ENCODE measurements at regions not wholly inside any gene's neighbourhood (a gene's known extent, or its start where the extent isn't known, plus 50 kb on each side); places are given as distances from the start of the nearest gene placed in this dataset.

DNA sequence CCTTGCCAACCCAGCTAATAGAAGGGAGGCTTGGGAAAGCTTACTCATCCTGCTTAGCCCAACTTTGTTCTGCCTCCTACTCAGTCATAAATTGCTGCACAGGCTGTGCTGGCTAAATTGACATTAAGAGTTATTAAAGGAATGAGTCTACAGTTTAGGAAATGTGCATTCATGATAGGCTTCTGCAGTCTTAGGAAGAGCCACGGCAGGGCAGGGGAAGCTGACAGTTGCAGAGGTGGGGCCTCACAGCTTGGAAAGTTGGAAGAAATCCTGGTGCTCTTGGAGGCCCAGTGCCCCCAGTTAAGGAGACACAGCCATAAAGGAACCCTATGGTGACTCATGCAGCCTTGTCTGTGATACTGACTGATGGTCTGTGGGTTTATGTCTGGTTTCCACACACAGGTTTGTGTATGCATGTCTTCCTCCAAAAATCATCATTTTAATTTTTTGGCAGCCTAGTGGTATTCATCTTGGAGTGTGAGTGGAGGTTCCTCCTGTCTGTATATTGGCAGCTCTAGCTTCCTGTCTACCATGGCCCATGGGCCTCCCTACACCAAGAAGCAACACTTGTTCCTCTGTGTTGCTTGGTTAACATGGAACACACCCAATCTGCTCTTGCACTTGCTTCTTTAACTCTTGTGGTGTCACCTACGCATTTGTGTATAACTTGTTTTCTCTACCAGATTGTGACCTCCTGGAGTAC lies 135.0 kb upstream of the KL start:
- TF ChIP-seq, protein P1, sequence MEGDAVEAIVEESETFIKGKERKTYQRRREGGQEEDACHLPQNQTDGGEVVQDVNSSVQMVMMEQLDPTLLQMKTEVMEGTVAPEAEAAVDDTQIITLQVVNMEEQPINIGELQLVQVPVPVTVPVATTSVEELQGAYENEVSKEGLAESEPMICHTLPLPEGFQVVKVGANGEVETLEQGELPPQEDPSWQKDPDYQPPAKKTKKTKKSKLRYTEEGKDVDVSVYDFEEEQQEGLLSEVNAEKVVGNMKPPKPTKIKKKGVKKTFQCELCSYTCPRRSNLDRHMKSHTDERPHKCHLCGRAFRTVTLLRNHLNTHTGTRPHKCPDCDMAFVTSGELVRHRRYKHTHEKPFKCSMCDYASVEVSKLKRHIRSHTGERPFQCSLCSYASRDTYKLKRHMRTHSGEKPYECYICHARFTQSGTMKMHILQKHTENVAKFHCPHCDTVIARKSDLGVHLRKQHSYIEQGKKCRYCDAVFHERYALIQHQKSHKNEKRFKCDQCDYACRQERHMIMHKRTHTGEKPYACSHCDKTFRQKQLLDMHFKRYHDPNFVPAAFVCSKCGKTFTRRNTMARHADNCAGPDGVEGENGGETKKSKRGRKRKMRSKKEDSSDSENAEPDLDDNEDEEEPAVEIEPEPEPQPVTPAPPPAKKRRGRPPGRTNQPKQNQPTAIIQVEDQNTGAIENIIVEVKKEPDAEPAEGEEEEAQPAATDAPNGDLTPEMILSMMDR (IDR thresholded peaks at IDR 0.05; ENCODE audit: extremely low read depth, low read depth, low read length) = no peak
- Histone ChIP-seq H3K9me3 (ENCODE audit: low read depth, low read length) (no peaks in the 10 kb centered on the region), H3K27ac (ENCODE audit: low read depth, low read length) (no peak overlapping the region), H4K20me1 (ENCODE audit: insufficient read depth, low read length) (no peaks in the 10 kb centered on the region), H3K79me2 (ENCODE audit: insufficient read depth, low read length) (no peaks in the 10 kb centered on the region), H3K4me3 (ENCODE audit: insufficient read depth, low read length) (no peak overlapping the region), H3K4me2 (ENCODE audit: insufficient read depth, low read length) (peak overlapping the region; percentile 25), H3K4me1 (ENCODE audit: insufficient read depth, low read length) (peaks cover 12% of the 10 kb centered on the region), H3K27me3 (ENCODE audit: insufficient read depth, low read length) (no peaks in the 10 kb centered on the region), H2AFZ (ENCODE audit: low read length) (peak overlapping the region; percentile 57), H3K36me3 (ENCODE audit: insufficient read depth, low read length) (no peaks in the 10 kb centered on the region)
- DNase-seq (ENCODE audit: insufficient read length, low spot score, missing footprints) = peak; percentile 60

DNA sequence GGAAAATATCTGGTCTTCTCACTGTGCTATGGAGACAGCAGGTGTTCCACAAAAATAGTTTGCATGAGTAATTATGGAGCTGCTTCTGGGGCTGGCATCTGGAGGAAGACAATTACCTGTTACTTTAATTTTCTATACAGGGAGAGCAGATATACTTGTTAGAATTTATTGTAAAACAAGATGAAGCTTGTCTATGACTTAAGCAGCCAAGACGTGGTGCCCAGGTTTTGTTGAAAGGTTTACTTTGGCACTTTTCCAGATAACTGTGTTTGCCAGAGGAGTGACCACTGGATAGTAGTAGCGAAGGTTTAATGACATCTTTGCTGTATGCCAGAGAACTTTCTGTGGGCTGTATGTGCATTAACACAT lies 134.5 kb upstream of the KL start:
- H3K36me3 ChIP-seq (ENCODE audit: insufficient read depth, low read length) = no peaks in the 10 kb centered on the region
- no peaks in the 10 kb centered on the region for H3K27me3 ChIP-seq (ENCODE audit: insufficient read depth, low read length)
- no peaks in the 10 kb centered on the region for H3K79me2 ChIP-seq (ENCODE audit: insufficient read depth, low read length)
- H3K4me3 ChIP-seq (ENCODE audit: insufficient read depth, low read length) = no peak overlapping the region
- TF ChIP-seq, protein P1 (IDR thresholded peaks at IDR 0.05; ENCODE audit: extremely low read depth, low read depth, low read length) = no peak
- peaks cover 12% of the 10 kb centered on the region for H3K4me1 ChIP-seq (ENCODE audit: insufficient read depth, low read length)
- H2AFZ ChIP-seq (ENCODE audit: low read length) = no peak overlapping the region
- no peak for DNase-seq (ENCODE audit: insufficient read length, low spot score, missing footprints)
- H4K20me1 ChIP-seq (ENCODE audit: insufficient read depth, low read length) = no peaks in the 10 kb centered on the region
- no peak overlapping the region for H3K4me2 ChIP-seq (ENCODE audit: insufficient read depth, low read length)
- no peaks in the 10 kb centered on the region for H3K9me3 ChIP-seq (ENCODE audit: low read depth, low read length)
- no peak overlapping the region for H3K27ac ChIP-seq (ENCODE audit: low read depth, low read length)

DNA sequence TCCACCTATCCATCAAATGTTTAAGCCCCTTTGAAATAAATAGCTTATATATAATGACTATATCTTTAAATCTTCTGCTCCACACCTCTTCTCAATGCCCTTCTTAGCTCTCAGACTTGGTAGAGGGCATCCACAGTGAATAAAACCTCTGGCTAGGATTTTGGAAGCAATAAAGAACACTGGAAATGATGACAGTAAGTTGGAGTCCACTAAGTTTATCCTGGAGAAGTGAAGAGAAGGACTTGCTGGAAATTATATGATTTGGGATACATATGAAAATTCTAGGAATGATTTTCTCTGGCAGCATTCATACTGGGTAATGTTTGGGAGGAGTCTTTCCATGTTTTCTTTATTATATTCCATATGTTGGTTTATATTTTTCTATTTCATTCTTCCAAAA lies 133.5 kb upstream of the KL start:
- no peak for DNase-seq (ENCODE audit: insufficient read length, low spot score, missing footprints)
- no peak overlapping the region for H2AFZ ChIP-seq (ENCODE audit: low read length)
- no peaks in the 10 kb centered on the region for H3K9me3 ChIP-seq (ENCODE audit: low read depth, low read length)
- TF ChIP-seq, protein P1 (IDR thresholded peaks at IDR 0.05; ENCODE audit: extremely low read depth, low read depth, low read length) = no peak
- H3K27ac ChIP-seq (ENCODE audit: low read depth, low read length) = no peak overlapping the region
- no peak overlapping the region for H3K4me3 ChIP-seq (ENCODE audit: insufficient read depth, low read length)
- no peaks in the 10 kb centered on the region for H3K27me3 ChIP-seq (ENCODE audit: insufficient read depth, low read length)
- H3K4me2 ChIP-seq (ENCODE audit: insufficient read depth, low read length) = no peak overlapping the region
- H3K79me2 ChIP-seq (ENCODE audit: insufficient read depth, low read length) = no peaks in the 10 kb centered on the region
- peaks cover 12% of the 10 kb centered on the region for H3K4me1 ChIP-seq (ENCODE audit: insufficient read depth, low read length)
- H3K36me3 ChIP-seq (ENCODE audit: insufficient read depth, low read length) = no peaks in the 10 kb centered on the region
- no peaks in the 10 kb centered on the region for H4K20me1 ChIP-seq (ENCODE audit: insufficient read depth, low read length)

DNA sequence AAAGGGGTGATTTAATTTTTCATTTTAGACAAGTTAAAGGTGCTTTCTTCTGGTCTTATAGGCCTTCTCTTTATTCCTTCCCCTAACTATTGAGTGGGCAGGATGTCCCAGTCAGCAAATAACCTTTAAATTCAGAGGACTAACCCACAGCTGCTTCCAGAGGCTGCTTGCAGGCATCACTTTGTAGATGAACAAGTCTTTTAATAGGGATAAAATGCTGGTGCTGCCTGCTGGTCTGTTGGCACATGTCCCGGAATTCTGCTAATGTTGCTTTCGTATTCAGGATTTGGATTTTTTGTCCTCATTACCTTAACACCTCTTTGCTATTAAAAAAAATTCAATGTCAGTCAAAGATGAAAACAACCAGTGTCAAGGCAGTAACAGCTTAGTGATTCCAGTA lies 132.7 kb upstream of the KL start:
- Histone ChIP-seq H3K4me3 (ENCODE audit: insufficient read depth, low read length) (no peak overlapping the region), H2AFZ (ENCODE audit: low read length) (no peak overlapping the region), H3K27me3 (ENCODE audit: insufficient read depth, low read length) (no peaks in the 10 kb centered on the region), H3K4me2 (ENCODE audit: insufficient read depth, low read length) (no peak overlapping the region), H3K36me3 (ENCODE audit: insufficient read depth, low read length) (no peaks in the 10 kb centered on the region), H3K4me1 (ENCODE audit: insufficient read depth, low read length) (peaks cover 12% of the 10 kb centered on the region), H4K20me1 (ENCODE audit: insufficient read depth, low read length) (no peaks in the 10 kb centered on the region), H3K79me2 (ENCODE audit: insufficient read depth, low read length) (no peaks in the 10 kb centered on the region), H3K9me3 (ENCODE audit: low read depth, low read length) (no peaks in the 10 kb centered on the region), H3K27ac (ENCODE audit: low read depth, low read length) (no peak overlapping the region)
- TF ChIP-seq, protein P1 (IDR thresholded peaks at IDR 0.05; ENCODE audit: extremely low read depth, low read depth, low read length) = no peak
- DNase-seq (ENCODE audit: insufficient read length, low spot score, missing footprints) = no peak
